ENCODE measurements at regions not wholly inside any gene's neighbourhood (a gene's known extent, or its start where the extent isn't known, plus 50 kb on each side); places are given as distances from the start of the nearest gene placed in this dataset. TPM values are rescaled to one million over a fixed set of nuclear protein-coding genes. Genes with fewer than 3 reads are reported as not detected.

DNA sequence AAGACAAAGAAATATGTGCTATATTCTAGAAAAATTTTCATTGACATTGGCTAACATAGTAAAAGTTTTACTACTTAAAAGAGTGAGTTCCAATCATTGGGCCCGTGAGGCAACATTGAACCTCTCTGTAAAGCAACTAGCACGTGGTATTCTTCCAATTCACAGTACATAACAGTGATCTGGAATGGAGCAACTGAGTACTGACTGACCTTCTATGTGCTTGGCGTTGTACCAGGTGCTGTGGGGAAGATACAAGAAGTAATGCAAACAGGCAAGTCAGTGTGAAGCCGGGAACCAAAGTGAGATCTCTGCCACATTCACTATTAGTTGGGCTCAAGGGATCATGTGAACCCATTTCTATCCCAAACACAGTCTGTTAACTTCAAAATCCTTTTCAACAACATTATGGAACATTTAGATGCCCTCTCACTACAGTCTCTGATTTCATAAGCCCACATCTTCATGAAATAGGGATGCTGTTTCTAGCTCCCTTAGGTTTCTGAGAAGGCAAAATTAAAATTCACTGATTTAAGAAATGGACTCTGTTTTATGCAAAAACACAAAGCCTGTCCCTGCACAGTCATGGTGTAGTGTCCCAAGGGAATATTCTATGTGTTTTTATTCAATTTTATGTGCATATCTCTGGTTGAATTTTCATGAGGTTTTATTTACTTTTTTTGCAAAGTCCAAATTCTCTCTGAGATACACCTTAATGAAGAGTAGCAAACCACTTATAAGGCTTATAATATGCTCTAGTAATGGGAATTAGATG lies 61.8 kb upstream of the NCAM1 start:
- DNase-seq (ENCODE audit: low spot score) = no peak

DNA sequence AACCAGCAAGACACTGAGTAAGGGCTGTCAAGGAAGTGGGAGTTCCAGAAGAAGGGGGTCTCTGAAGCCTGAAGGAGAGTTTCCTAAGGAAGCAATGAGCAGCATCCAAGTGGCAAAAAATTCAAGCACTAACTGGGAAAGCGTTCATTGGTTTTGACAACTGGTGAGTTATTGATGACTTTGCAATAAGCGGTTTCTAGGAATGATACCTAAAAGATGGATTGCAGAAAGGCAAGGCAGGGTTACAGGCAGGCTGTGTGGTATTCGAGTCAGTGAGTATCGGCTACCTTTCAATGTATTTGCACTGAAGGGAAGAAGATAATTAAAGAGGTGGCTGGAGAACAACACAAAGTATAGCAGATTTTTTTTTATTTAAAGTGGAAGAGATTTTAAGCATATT lies 59.3 kb upstream of the NCAM1 start:
- no peak for DNase-seq (ENCODE audit: low spot score)

DNA sequence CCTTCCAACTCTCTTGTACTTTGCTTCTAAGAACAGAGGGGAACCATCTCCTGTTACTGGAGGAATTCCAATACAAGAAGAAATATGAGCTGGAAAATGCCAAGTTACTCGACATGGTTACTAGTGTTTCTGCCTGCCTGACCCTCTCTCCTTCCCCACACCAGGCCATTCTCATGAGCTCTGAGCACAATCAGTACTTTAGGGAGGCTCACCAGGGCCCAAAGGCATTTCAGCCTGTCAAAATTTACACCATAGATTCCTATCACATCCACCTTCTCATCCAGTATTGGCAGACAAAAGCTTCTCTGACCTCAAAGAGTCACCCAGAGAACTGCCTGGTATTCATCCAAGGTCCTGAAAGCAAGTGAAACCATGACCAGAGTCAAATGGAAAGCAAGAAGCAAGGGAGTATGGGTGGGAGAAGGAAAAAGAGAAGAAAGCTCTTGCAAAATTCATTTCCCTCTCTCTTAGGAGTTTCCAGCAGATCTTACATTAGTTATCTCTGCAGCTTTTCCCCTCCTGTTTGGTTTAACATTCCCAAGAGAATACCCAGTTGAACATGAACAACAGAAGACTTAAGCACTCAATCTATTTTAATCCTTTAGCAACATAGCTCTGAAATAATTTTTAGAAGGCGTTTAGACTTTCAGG lies 58.7 kb upstream of the NCAM1 start:
- DNase-seq (ENCODE audit: low spot score) = no peak

DNA sequence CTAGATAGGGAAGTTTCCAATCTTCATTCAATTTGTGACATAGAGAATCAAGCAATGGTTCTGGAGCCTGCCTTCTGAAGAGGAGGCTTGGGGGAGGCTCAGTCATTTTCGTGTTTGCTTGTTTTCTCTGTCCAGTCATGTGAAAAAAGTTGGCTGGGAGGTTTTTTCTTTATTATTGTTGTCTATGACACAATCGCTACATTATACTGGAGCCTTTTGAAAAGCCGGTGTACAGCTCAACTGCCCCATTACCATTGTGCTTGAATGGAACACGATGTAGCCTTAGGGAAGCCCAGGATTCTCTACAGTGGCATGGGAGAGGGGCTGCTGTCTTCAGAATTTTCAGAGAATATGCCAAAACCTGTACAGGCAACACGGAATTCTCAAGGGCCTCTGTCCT lies 57.9 kb upstream of the NCAM1 start:
- DNase-seq (ENCODE audit: low spot score) = no peak

GRCh38 chr11:112911124-112911523 lies 50.1 kb upstream of the NCAM1 start:
- DNase-seq (ENCODE audit: low spot score) = no peak

Small RNA genes lying in the stretch of these regions (small RNA-seq; reads per million reads assigned to genes)
- gene RF00477 (not detected), gene RNU6-44P (not detected)
